IPS DF 6.9 (cell line): ENCODE measurements at regions not wholly inside any gene's neighbourhood (a gene's known extent, or its start where the extent isn't known, plus 50 kb on each side); places are given as distances from the start of the nearest gene placed in this dataset.

Experiments used
- DNase-seq: peaks from one replicate; pipeline ENCODE4 v3.0.0-alpha.2; 2013; ENCODE audit warnings: low read depth, low spot score
- H3K27ac ChIP-seq: one replicate; pipeline ENCODE4 v1.5.1; 2013; ENCODE audit warnings: low read length, control low read depth
- H3K27me3 ChIP-seq: 2 replicates; pipeline ENCODE4 v1.6.1; 2013; ENCODE audit warnings: mild to moderate bottlenecking, low read length; ENCODE audit not compliant: control insufficient read depth, insufficient read depth
- H3K36me3 ChIP-seq: 2 replicates; pipeline ENCODE4 v1.6.1; 2013; ENCODE audit warnings: low read length; ENCODE audit not compliant: control insufficient read depth, insufficient read depth
- H3K4me1 ChIP-seq: 2 replicates; pipeline ENCODE4 v1.6.1; 2013; ENCODE audit warnings: low read length; ENCODE audit not compliant: control insufficient read depth, insufficient read depth
- H3K4me3 ChIP-seq: 2 replicates; pipeline ENCODE4 v1.5.1; 2013; ENCODE audit warnings: mild to moderate bottlenecking, low read length
- H3K9me3 ChIP-seq: 2 replicates; pipeline ENCODE4 v1.6.1; 2013; ENCODE audit warnings: low read length, inconsistent platforms; ENCODE audit not compliant: control insufficient read depth, insufficient read depth
- WGBS: extraction: QIAGEN DNeasy Blood & Tissue Kit; methylation state at CpG from one replicate; pipeline ENCODE4 v1.1.7; 2013; ENCODE audit warnings: mixed read lengths, missing lambda C conversion rate; ENCODE audit not compliant: insufficient read length, insufficient coverage; 5-methylcytosine and 5-hydroxymethylcytosine counted together

DNA sequence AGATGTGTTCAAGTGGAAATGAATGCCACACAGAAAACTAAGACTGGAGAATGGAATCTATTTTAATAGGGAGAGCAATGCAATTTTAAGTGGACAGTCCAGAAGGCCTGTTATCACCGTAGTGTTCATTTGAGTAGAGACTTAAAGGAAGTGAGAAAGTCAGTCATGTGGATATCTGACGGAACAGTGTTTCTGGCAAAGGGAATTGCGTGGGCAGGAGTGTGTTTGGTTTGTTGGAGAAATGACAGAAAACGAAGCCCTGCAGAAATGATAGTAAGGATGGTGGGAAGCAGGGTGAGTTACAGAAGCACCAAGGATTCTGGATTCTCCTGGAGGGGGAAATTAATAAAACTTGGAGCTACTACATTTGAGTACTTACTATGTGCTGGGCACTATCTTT, 776.6 kb downstream of the MED13L start:
- Histone ChIP-seq H3K4me1 (0 out of 2 replicates have a peak, but pooled peaks cover 2% of the 10 kb centered on the region), H3K27ac (no peak overlapping the region), H3K4me3 (no peak overlapping the region), H3K27me3 (no peaks in the 10 kb centered on the region), H3K9me3 (no peaks in the 10 kb centered on the region), H3K36me3 (no peaks in the 10 kb centered on the region)
- WGBS: no CpG with 5 or more reads among the region's 4 CpGs
- DNase-seq: no peak

DNA sequence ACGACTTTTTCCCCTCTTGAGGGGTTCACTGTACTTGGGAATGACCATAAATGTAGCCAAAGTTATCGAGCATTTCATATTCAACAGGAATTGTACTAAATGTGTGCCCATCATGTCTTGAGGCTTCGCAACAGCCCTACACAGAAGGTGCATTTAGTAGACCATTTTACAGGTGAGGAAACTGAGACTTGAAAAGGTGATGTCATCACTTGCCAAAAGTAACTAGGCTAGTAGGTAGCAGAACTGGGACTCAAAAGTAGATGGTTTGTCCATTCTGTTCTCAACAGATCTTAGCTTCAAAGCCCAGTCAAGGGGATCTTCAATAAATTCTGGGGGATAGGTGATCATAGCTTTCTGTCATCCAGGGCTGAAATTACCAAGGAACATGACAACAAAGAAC, 782.2 kb downstream of the MED13L start:
- no peak for DNase-seq
- H3K36me3 ChIP-seq: no peaks in the 10 kb centered on the region
- H3K4me1 ChIP-seq: no peaks in the 10 kb centered on the region
- no peaks in the 10 kb centered on the region for H3K9me3 ChIP-seq
- no peak overlapping the region for H3K4me3 ChIP-seq
- H3K27me3 ChIP-seq: no peaks in the 10 kb centered on the region
- no peak overlapping the region for H3K27ac ChIP-seq
- WGBS: no CpG with 5 or more reads among the region's 3 CpGs

DNA sequence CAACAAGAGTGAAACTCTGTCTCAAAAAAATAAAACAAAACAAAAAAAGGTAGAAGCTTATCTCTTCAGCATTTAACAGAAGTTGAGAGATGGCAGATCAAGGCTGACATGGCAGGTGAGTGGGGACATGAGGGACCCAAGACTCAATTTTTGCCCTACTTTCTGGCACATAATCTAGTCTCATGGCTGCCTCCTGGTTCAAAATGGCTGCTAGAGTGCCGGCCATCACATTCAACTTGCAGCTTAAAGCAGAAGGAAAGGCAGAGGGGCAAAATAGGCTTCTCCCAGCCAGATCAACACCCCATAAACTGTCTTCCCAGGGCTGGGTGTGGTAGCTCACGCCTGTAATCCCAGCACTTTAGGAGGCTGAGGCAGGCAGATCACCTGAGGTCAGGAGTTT, 784.9 kb downstream of the MED13L start:
- Histone ChIP-seq H3K9me3 (no peaks in the 10 kb centered on the region), H3K4me3 (no peak overlapping the region), H3K27ac (no peak overlapping the region), H3K36me3 (no peaks in the 10 kb centered on the region), H3K27me3 (no peaks in the 10 kb centered on the region), H3K4me1 (no peaks in the 10 kb centered on the region)
- DNase-seq: no peak
- WGBS: no CpG with 5 or more reads among the region's 2 CpGs

DNA sequence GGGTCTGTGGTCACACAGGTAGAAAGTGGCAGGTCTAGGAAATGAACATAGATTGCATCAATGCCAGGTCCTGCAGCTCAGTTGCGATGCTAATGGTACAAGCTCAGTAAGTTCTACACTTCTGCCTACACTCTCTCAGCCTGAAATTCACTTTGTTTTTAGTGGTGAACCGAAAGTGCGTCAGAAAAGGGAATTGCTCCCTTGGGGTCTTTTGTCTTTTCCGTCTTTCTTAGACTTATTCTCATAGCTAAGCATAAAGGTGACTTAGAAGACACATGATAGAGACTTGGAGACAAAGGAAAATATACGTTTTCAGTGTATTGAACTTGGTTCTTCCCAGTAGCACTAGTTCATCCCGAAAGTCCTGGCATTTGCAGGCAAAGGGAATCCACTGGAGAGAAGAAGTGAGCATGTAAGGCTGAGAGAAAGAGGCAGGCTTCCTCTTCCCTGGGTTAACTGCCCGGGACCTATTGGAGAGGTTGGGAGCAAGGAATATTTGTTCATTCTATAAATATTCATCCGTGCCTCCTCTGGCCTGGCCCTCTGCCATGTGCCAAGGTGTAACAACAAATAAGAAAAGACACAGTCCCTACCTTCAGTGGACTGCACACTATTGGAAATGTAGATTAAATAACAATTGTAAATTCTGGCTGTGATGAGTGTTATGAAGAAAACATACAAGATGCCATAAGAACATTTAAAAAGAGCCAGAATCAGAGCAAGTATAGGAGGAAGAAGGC, 785.8 kb downstream of the MED13L start:
- DNase-seq: no peak
- no peak overlapping the region for H3K4me3 ChIP-seq
- no CpG with 5 or more reads among the region's 8 CpGs for WGBS
- H3K9me3 ChIP-seq: no peaks in the 10 kb centered on the region
- no peaks in the 10 kb centered on the region for H3K36me3 ChIP-seq
- no peaks in the 10 kb centered on the region for H3K27me3 ChIP-seq
- no peak overlapping the region for H3K27ac ChIP-seq
- H3K4me1 ChIP-seq: no peaks in the 10 kb centered on the region

DNA sequence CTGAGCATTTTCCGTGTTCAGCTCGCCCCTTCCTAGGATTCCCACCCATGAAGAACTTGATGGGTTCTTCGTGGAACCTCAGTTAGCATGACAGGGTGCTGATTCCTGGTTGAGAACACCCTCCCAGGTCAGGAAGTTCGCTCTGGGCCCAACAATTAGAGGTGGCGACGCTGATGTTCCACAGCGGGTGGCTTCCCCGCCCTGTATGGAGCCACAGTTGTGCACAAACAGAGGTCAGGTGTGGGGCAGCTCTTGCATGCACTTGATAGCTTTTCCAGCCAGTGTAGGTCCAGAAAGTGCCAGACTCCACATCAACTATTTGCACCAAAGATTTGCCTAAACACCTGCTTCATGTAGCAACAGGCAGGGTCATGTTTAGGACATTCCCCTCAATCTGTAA, 788.2 kb downstream of the MED13L start:
- Histone ChIP-seq H3K27ac (no peak overlapping the region), H3K27me3 (no peaks in the 10 kb centered on the region), H3K9me3 (no peaks in the 10 kb centered on the region; the same call in 1 of the 2 replicates), H3K4me3 (no peak overlapping the region), H3K36me3 (no peaks in the 10 kb centered on the region), H3K4me1 (no peaks in the 10 kb centered on the region)
- no CpG with 5 or more reads among the region's 8 CpGs for WGBS
- DNase-seq: no peak

DNA sequence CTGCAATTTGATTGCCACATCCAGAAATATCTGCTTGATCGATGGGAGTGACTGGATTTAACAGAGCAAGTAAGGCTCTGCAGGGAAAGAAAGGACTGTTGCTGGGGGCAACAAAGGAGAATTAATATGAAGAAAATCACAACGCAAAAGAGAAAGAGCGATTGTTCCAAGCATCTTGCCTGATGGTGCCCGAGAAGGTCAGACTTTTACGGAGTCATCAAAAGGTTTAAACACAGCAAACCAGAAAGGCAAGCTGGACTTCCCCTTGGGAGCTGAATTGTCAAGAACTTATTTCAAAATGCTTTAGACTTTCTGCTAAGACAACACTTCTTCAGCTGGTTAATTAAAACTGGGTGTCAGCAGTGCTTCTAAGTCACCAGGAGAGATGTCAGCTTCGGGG, 791.5 kb downstream of the MED13L start:
- WGBS: no CpG with 5 or more reads among the region's 6 CpGs
- H3K36me3 ChIP-seq: no peaks in the 10 kb centered on the region
- no peaks in the 10 kb centered on the region for H3K27me3 ChIP-seq
- no peak overlapping the region for H3K27ac ChIP-seq
- H3K4me3 ChIP-seq: no peak overlapping the region
- no peak for DNase-seq
- H3K4me1 ChIP-seq: no peaks in the 10 kb centered on the region
- no peaks in the 10 kb centered on the region; the same call in 1 of the 2 replicates for H3K9me3 ChIP-seq

DNA sequence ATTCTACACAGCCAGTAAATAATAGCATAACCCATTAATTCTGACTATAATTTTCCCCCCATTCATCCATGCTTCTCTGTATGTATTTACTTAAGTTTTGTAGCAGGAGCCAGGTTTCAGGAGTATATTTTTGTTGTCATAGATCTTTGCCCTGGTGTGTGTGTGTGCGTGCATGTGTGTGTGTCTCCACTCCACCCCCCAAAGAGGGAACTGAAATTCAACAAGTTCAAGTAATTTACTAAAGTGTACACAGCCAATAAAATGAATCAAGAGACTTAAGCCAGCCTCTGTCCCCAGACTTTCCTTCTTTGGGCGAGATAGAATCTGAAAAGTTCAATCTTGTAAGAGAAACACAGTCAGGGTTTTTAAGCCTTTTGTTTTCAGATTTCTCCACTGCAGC, 792.0 kb downstream of the MED13L start:
- Histone ChIP-seq H3K27me3 (no peaks in the 10 kb centered on the region), H3K36me3 (no peaks in the 10 kb centered on the region), H3K9me3 (no peaks in the 10 kb centered on the region; the same call in 1 of the 2 replicates), H3K4me1 (no peaks in the 10 kb centered on the region), H3K4me3 (no peak overlapping the region), H3K27ac (no peak overlapping the region)
- no CpG with 5 or more reads among the region's 2 CpGs for WGBS
- DNase-seq: no peak

DNA sequence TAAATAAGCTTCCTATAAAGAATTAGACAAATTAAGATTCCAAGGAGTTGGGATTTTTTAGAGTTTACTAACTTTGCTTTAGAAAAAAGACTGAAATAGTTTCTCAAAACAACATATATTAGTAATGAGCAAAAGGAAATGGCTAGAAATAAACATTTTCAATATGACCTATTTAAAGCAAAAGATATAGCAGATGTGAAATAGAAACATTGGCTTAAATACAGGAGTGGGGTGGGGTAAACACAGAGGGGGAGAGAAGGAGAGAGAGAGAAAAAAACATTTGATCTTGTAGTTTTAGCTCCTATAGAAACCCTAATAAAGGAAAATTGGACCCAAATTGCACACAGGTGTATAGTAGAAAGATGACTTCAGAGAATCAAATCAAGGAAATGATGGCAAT, 794.5 kb downstream of the MED13L start:
- Histone ChIP-seq H3K36me3 (no peaks in the 10 kb centered on the region), H3K4me1 (no peaks in the 10 kb centered on the region), H3K9me3 (no peaks in the 10 kb centered on the region; the same call in 1 of the 2 replicates), H3K4me3 (no peak overlapping the region), H3K27ac (no peak overlapping the region), H3K27me3 (no peaks in the 10 kb centered on the region)
- no peak for DNase-seq

DNA sequence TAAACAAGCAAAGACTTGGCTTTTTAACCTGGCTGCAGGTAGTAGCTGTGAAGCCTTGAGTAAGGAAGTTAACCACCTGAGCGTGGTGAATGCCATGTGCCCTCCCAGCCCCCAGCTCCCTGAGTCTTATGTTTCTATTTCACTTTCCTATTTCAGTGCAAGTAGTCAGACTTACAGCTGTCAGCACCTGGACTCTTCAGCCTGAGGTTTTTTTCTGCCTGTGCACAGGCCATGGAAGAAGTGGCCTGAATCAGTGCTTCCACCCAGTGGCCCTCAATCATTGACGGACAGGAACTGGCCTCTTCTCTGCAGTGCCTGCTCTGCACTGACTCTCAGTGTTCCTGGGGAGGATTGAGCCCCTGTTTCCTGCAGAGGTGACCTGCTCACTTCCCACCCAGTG, 796.4 kb downstream of the MED13L start:
- Histone ChIP-seq H3K27me3 (no peaks in the 10 kb centered on the region), H3K9me3 (no peaks in the 10 kb centered on the region; the same call in 1 of the 2 replicates), H3K4me3 (no peak overlapping the region), H3K27ac (no peak overlapping the region), H3K4me1 (no peaks in the 10 kb centered on the region), H3K36me3 (no peaks in the 10 kb centered on the region)
- no CpG with 5 or more reads among the region's 2 CpGs for WGBS
- no peak for DNase-seq

DNA sequence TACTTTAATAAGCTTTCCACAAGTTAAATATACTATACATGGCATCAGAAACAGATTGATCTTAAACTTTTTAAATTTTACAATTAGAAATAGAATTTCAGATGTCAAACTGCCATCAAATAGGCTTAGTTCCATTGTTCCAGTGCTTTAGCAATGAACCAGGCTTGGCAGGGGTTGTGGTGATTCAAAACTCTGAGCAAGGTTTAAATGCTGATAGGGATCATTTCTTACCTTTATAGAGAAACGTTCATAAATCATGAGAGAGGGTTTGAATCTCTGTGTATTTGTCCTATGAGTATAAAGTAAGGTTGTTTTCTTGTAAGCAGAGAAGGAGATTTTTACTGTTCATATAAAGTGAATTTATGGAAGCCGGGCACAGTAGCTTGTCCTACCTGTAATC, 794.5 kb upstream of the TBX3 start:
- Histone ChIP-seq H3K4me1 (no peaks in the 10 kb centered on the region), H3K27ac (no peak overlapping the region), H3K9me3 (no peaks in the 10 kb centered on the region), H3K36me3 (no peaks in the 10 kb centered on the region), H3K4me3 (no peak overlapping the region), H3K27me3 (no peaks in the 10 kb centered on the region)
- DNase-seq: no peak
- no CpG with 5 or more reads among the region's 2 CpGs for WGBS
